NCI-H460 (cell line): ENCODE measurements at regions not wholly inside any gene's neighbourhood (a gene's known extent, or its start where the extent isn't known, plus 50 kb on each side); places are given as distances from the start of the nearest gene placed in this dataset.

Experiments used
- DNase-seq: peaks from one replicate; pipeline ENCODE4 v3.0.0-alpha.2; 2016; ENCODE audit warnings: low read depth; ENCODE audit errors: extremely low read depth

- no peak for DNase-seq
These were observed 909.7 kb upstream of the TENM4 start for GRCh38 chr11:80350541-80350940.

DNA sequence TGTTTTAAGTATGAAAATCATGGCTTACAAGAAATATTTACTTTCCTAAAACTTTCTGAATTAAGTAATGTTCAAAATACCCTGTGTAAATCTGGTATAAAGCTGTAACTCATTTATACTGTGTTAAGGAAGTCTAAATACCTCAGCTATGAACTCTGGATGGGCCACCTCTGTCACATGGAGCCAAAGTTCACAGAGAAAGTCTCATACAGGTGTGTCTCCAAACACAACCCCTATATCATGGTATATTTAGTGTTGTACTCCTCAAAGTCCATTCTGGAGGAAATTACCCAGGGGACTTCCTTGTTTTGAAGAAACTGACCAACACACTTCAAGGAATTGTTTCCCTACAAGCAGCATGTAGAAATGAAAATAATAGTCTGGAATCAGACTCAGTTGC is 909.2 kb upstream of the TENM4 start:
- DNase-seq: no peak

GRCh38 chr11:80346353-80347059 is 905.7 kb upstream of the TENM4 start:
- DNase-seq: no peak

DNA sequence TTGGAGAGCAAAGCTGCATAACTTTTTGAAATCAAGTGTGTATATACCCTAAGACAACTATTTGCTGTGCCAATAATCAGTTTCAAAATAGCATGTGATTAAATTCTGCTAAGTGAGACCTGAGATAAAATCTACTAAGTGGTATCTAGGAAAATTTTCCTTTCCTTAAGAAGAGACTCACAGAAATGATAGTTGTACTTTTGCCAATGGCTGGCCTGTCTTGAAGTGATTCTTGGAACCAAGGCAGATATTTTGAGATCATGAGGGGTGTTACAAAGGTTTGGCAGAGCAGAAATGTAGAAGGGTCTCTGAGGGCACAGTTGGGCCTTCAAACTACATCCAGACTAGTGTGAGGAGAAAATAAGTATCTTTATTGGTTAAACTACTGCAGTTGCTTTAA is 902.6 kb upstream of the TENM4 start:
- no peak for DNase-seq

- DNase-seq: no peak
These were observed 897.4 kb upstream of the TENM4 start for GRCh38 chr11:80338231-80338630.

GRCh38 chr11:80331694-80332093 is 890.9 kb upstream of the TENM4 start:
- no peak for DNase-seq

GRCh38 chr11:80330264-80330663 is 889.4 kb upstream of the TENM4 start:
- no peak for DNase-seq

DNA sequence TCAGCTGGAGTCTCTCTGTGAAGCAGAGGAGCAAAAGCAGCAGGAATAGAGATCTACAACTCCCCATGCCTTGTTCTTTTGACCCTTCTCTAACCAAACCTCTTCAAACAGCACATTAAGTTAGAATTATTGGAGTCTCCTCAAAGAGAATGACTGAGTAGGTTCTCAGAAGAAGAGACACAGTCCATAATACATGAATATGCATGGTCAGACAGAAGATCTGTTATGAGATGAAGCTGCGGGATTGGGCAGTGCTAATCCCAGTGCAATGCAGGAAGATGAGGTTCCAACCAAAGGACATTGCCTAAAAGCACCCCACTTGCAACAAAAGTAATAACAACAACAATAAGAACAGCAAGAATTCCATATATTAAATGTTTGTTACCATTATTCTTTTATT is 887.9 kb upstream of the TENM4 start:
- no peak for DNase-seq

GRCh38 chr11:80327956-80328614 is 887.3 kb upstream of the TENM4 start:
- no peak for DNase-seq

DNA sequence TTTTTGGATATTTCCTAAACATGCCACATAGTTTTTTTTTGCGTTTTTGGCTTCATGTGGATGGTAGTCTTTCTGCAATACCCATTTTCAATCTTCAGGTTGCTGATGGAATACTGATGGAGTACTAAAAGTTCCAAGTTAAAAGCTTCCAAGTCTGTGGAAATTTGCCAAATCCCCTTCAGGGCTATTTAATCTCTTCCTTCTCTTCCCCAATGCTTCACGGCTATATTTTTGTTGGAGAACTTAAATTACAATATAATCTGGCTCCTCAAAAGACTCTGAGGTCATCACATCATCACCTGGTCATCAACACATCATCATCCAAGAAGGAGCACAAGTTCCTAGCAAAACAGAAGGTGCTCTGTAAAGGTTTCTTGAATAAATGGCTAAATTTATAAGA is 881.0 kb upstream of the TENM4 start:
- DNase-seq: no peak

DNA sequence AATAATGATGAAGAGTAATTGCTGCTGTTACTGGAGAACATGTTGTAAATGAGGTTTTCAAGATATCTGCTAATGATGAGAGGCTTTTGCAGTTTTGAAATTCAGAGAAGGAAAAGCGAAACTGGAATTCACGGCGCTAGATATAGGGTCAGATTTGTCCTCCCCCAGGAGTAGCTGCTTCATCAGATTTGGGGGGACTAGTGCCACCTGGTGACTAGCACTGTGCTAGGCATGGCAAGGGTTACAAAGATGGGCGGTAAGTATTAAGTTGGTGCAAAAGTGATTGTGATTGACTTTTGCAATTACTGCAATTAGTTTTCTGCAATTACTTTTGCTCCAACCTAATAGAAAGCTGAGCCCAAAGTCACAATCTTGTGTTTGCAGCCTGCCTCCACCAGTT is 879.9 kb upstream of the TENM4 start:
- DNase-seq: peak; percentile 24

DNA sequence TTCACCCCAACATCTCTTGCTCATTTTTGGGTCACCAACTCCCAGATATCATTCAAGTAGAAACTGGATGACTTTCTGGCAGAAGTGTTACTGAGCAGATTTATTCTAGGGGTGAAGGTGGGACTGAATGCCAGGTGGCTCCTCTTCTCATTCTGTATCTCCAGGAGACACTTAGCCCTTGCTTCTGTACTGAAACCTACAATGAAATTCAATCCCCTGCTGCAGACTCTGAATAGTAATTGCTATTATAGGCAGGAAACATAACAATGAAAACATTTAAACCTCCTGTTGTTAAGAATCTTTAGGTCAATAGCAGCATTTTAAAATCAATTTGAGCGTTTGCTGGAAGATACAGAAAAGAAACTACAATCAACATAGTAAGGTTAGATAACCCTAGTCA is 879.4 kb upstream of the TENM4 start:
- DNase-seq: no peak

DNA sequence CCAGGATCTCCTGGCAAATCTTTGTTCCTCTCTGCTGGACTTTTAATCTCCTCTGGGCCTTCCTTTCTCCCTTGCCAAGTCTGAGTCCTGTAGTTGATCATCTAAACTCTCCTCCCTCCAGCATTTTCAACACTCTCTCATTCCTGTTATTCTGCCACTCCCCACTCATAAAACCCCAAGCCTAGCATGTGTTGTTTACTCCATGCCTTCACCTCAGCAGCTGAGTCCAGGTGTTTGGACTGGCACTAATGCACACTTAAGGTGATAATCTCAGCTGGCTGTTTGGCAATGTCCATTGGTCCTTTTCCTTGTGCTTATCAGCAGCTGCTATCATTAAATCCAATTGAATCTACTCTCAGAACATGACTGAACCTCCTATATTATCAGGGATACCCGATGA is 876.8 kb upstream of the TENM4 start:
- DNase-seq: no peak

DNA sequence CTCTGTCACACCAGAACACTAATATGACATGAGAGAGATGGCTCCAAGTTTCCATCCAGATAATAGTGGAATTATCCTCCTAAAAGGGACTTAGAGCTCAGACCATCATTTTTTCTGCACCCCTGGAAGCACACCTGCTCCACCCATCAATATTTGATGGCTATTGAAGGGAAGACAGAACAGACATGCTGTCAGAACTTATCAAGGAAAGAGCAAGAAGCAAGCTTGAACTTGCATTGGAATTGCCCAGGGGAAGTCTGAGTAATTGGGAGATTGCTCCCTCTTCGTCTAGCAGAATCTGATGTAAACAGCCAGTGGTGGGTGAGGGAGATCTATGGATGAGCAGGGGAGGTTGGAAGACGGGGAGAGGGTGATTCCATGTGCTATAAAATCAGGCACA is 874.4 kb upstream of the TENM4 start:
- DNase-seq: no peak

DNA sequence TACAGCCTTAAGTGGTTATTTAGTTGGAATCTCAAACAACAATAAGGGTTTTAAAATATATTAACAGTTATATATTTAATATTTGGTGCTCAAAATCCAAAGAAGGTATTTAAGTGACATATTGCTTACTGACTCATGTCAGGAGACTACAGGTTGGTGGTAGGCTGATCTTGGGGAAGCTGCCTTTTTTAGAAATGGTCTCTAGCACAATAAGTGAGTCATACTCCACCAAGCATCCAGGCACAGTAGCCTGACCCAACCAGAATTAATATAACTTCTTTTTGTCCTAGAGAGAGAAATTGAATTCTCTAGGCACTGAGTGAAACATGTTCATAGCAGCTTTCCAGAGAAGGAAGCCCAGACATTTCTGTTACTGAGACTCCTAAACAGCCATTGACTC is 868.5 kb upstream of the TENM4 start:
- DNase-seq: no peak

DNA sequence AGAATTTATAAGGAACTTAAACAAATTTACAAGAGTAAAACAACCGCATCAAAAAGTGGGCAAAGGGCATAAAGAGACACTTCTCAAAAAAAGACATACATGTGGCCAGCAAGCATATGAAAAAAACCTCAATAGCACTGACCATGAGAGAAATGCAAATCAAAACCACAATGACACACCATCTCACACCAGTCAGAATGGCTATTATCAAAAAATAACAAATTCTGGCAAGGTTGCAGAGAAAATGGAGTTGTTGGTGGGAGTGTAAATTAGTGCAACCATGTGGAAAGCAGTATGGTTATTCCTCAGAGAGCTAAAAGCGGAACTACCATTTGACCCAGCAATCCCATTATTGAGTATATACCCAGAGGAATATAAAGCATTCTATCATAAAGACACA is 866.8 kb upstream of the TENM4 start:
- no peak for DNase-seq

GRCh38 chr11:80297858-80298632 is 857.2 kb upstream of the TENM4 start:
- no peak for DNase-seq

- DNase-seq: no peak
These were observed 852.5 kb upstream of the TENM4 start for GRCh38 chr11:80293293-80293692.

DNA sequence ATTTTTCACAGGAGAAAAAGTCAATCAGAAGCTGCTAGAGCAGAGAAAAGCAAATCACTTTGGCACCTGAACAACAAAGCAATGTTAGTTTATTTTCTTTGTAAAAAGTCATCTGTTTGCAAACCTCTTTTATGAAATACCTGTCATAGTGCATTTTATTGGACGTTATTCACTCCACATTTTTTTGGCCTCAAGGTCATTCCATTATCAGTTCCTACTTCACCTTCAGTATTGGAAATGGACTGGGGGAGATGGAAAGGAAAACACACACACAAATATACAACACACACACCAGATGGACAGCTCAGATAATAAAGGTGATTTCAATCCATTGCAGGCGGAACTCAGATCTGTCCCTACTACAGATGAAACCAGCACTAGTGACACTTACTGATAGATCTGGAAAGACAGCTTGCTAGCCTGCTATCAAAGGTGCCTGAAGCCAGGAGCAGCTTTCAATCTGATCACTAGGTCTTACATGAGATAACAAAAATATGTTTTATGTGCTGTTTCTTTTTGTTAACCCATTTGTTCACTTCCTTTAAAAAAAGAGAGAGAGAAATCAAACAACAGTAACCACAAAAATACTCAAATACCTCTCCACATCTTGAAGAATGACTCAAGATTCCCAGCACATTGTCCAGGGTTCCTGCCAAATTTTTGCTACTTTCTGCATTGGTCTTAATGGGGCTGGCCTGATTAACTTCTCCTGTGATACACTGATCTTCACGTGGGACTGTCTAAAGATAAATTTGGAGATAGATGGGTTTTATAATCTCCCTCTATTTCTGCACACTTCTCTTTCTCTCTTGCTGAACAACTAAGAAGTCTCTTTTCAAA is 844.3 kb upstream of the TENM4 start:
- DNase-seq: no peak

GRCh38 chr11:80282643-80283042 is 841.8 kb upstream of the TENM4 start:
- DNase-seq: no peak

DNA sequence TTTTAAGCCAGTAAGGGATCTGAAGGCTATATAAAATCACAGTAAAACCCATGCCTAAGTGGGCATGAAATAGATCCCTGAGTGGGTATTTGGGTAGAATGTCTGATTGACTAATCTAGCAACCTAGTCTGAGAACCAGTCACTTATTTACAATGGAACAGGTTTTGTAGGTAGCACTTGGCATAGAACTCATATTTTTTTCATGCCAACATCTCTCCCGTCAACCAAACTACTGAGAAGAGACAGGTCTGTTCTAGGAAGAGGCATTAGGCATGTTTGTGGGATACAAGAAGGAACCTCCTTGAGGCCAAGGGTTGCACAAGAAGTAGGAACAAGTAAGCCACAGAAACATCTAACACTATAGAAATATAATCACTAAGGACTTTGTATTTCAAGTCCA is 840.4 kb upstream of the TENM4 start:
- DNase-seq: no peak
